Neural cell (in vitro differentiated cells): ENCODE measurements at regions not wholly inside any gene's neighbourhood (a gene's known extent, or its start where the extent isn't known, plus 50 kb on each side); places are given as distances from the start of the nearest gene placed in this dataset.

ENCODE experiments used
- EP300 ChIP-seq: fragments of 450-650 bp; conservative IDR thresholded peaks from 2 replicates; pipeline ENCODE4 v1.6.1; 2014; ENCODE audit warnings: antibody characterized with exemption, mild to moderate bottlenecking, moderate library complexity; ENCODE audit not compliant: poor library complexity, severe bottlenecking
- EZH2 ChIP-seq: fragments of 200-600, 300-800 bp; shearing (Covaris generic), sonication (generic); IDR thresholded peaks from 2 replicates; pipeline ENCODE4 v1.6.1; 2014; ENCODE audit warnings: antibody characterized with exemption, low read length, borderline replicate concordance, mild to moderate bottlenecking; ENCODE audit not compliant: insufficient read depth, poor library complexity, severe bottlenecking
- MXI1 ChIP-seq: fragments of 450-650 bp; conservative IDR thresholded peaks from 2 replicates; pipeline ENCODE4 v1.6.1; 2014; ENCODE audit warnings: antibody characterized with exemption, mild to moderate bottlenecking; ENCODE audit not compliant: poor library complexity, severe bottlenecking
- POLR2AphosphoS5 ChIP-seq: IDR thresholded peaks from 2 replicates; pipeline ENCODE4 v1.6.1; 2012
- RAD21 ChIP-seq: fragments of 450-650 bp; conservative IDR thresholded peaks from 2 replicates; pipeline ENCODE4 v1.6.1; 2014; ENCODE audit warnings: antibody characterized with exemption, mild to moderate bottlenecking, moderate library complexity
- SMC3 ChIP-seq: fragments of 450-650 bp; conservative IDR thresholded peaks from 2 replicates; pipeline ENCODE4 v1.6.1; 2014; ENCODE audit warnings: antibody characterized with exemption, mild to moderate bottlenecking, moderate library complexity; ENCODE audit not compliant: poor library complexity
- TAF1 ChIP-seq: IDR thresholded peaks from 2 replicates; pipeline ENCODE4 v1.6.1; 2012; ENCODE audit warnings: low read depth
- TF ChIP-seq, protein P1 (sequence below): fragments of 450-650 bp; IDR thresholded peaks from 2 replicates; pipeline ENCODE4 v1.5.1; 2014; ENCODE audit warnings: antibody characterized with exemption, mild to moderate bottlenecking, moderate library complexity; ENCODE audit not compliant: poor library complexity, severe bottlenecking

DNA sequence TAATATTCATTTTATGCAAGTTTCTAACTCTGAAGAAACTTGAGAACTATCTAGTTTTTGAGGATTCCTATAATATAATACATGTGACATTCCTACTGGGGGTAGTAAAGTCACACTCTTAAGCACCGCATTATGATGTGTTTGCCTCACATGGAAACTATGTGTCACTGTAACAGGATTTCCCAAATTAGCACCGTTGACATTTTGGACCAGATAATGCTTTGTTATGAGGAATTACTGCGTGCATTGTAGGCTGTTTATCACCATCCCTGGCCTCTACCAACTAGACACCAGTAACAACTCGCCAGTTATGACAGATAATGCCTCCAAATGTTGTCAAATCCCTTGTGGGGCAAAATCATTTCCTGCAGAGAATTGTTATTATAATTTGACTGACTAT, 267.8 kb downstream of the RAP2B start:
- TF ChIP-seq, protein P1, sequence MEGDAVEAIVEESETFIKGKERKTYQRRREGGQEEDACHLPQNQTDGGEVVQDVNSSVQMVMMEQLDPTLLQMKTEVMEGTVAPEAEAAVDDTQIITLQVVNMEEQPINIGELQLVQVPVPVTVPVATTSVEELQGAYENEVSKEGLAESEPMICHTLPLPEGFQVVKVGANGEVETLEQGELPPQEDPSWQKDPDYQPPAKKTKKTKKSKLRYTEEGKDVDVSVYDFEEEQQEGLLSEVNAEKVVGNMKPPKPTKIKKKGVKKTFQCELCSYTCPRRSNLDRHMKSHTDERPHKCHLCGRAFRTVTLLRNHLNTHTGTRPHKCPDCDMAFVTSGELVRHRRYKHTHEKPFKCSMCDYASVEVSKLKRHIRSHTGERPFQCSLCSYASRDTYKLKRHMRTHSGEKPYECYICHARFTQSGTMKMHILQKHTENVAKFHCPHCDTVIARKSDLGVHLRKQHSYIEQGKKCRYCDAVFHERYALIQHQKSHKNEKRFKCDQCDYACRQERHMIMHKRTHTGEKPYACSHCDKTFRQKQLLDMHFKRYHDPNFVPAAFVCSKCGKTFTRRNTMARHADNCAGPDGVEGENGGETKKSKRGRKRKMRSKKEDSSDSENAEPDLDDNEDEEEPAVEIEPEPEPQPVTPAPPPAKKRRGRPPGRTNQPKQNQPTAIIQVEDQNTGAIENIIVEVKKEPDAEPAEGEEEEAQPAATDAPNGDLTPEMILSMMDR: no peak
- TF ChIP-seq EP300 (no peak), RAD21 (no peak), TAF1 (no peak), MXI1 (no peak), EZH2 (no peak), POLR2AphosphoS5 (no peak), SMC3 (no peak)
